Sigmoid colon (tissue), 6 donors: ENCODE measurements at regions not wholly inside any gene's neighbourhood (a gene's known extent, or its start where the extent isn't known, plus 50 kb on each side); places are given as distances from the start of the nearest gene placed in this dataset.

ENCODE experiments used
- DNase-seq: peaks from one replicate; pipeline ENCODE4 v3.0.0-alpha.2; 2019
- H3K27ac ChIP-seq, 4 donors: fragments of 200-600 bp; sonication (generic); one replicate each; pipeline ENCODE4 v1.5.1; 2016 to 2019; ENCODE audit warnings: mild to moderate bottlenecking in 1 of 4
- H3K27me3 ChIP-seq, 3 donors: fragments of 200-600 bp; sonication (generic); one replicate each; pipeline ENCODE4 v1.5.1; 2019; ENCODE audit warnings: mild to moderate bottlenecking in 1 of 3
- H3K36me3 ChIP-seq, 4 donors: fragments of 200-600 bp; sonication (generic); one replicate each; pipeline ENCODE4 v1.5.1; 2016 to 2019
- H3K4me1 ChIP-seq, 4 donors: fragments of 200-600 bp; sonication (generic); one replicate each; pipeline ENCODE4 v1.5.1; 2017 to 2019
- H3K4me3 ChIP-seq, 4 donors: fragments of 200-600 bp; sonication (generic); one replicate each; pipeline ENCODE4 v1.5.1; 2017 to 2019; ENCODE audit warnings: mild to moderate bottlenecking in 2 of 4, moderate library complexity in 1 of 4
- H3K9me3 ChIP-seq, 4 donors: fragments of 200-600 bp in 3 of 4; sonication (generic) in 3 of 4; one replicate each; pipeline versions ENCODE4 v1.5.1 to v1.6.1; 2013 to 2019
- EP300 ChIP-seq, 4 donors: sonication (generic); formaldehyde crosslinking; IDR thresholded peaks; one replicate each; pipeline ENCODE4 v1.6.1; 2017; ENCODE audit warnings: antibody characterized with exemption in 4 of 4
- POLR2A ChIP-seq, 2 donors: fragments of 450-650 bp; IDR thresholded peaks; one replicate each; pipeline ENCODE4 v1.6.1; 2016; ENCODE audit warnings: antibody characterized with exemption in 2 of 2, mild to moderate bottlenecking in 2 of 2, moderate library complexity in 2 of 2
- POLR2AphosphoS5 ChIP-seq, 4 donors: sonication (generic); formaldehyde crosslinking; IDR thresholded peaks; one replicate each; pipeline ENCODE4 v1.6.1; 2017; ENCODE audit warnings: antibody characterized with exemption in 4 of 4
- WGBS, 2 donors: extraction: QIAGEN DNeasy Blood & Tissue Kit; methylation state at CpG; one replicate each; pipeline ENCODE4 v1.1.7; 2013; 5-methylcytosine and 5-hydroxymethylcytosine counted together
- intact Hi-C: fragments of 100-400 bp; cut with DNase I; formaldehyde crosslinking; loops from one replicate; pipeline ENCODE4 v1.15.1; 2023
- TF ChIP-seq, protein P1 (sequence below), 4 experiments: fragments of 450-650 bp in 3 of 4; fragments of 200-600 bp in 1 of 4; IDR thresholded peaks; one replicate each; pipeline ENCODE4 v1.5.1; 2016 to 2019; ENCODE audit warnings: antibody characterized with exemption in 4 of 4, mild to moderate bottlenecking in 3 of 4, moderate library complexity in 2 of 4
- donor health status: healthy with polysubstance abuse.
- donor health status: healthy.

DNA sequence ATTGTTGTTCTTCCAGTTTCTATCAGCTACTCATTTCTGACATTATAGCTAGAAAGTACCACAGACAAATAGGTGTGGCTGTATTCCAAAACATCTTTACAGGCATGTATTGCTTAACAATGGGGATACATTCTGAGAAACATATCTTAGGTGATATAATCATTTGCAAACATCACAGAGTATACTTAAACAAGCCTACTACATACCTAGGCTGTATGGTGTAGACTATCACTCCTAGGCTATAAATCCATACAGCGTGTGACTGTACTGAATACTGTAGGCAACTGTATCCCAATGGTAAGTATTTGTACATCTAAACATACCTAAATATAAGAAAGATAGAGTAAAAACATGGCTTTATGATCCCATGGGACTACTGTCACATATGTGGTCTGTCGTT, 231.8 kb downstream of the ETS1 start:
- Histone ChIP-seq H3K27me3 (no peaks in the 10 kb centered on the region), H3K4me1 (peaks cover 0 to 15% (median 10%) of the 10 kb centered on the region in 4 donors), H3K9me3 (no peaks in the 10 kb centered on the region), H3K36me3 (no peaks in the 10 kb centered on the region), H3K4me3 (no peak overlapping the region), H3K27ac (no peak overlapping the region)
- no peak for TF ChIP-seq POLR2AphosphoS5 (IDR thresholded peaks at IDR 0.05)
- no peak for TF ChIP-seq EP300 (IDR thresholded peaks at IDR 0.05)
- TF ChIP-seq POLR2A (IDR thresholded peaks at IDR 0.05) = no peak
- TF ChIP-seq, protein P1, sequence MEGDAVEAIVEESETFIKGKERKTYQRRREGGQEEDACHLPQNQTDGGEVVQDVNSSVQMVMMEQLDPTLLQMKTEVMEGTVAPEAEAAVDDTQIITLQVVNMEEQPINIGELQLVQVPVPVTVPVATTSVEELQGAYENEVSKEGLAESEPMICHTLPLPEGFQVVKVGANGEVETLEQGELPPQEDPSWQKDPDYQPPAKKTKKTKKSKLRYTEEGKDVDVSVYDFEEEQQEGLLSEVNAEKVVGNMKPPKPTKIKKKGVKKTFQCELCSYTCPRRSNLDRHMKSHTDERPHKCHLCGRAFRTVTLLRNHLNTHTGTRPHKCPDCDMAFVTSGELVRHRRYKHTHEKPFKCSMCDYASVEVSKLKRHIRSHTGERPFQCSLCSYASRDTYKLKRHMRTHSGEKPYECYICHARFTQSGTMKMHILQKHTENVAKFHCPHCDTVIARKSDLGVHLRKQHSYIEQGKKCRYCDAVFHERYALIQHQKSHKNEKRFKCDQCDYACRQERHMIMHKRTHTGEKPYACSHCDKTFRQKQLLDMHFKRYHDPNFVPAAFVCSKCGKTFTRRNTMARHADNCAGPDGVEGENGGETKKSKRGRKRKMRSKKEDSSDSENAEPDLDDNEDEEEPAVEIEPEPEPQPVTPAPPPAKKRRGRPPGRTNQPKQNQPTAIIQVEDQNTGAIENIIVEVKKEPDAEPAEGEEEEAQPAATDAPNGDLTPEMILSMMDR (IDR thresholded peaks at IDR 0.05) = no peak
- intact Hi-C loops = no loop called here
- no peak for DNase-seq
- 74 to 84% methylated on average over 2 of the region's 2 CpGs for WGBS, 2 donors

DNA sequence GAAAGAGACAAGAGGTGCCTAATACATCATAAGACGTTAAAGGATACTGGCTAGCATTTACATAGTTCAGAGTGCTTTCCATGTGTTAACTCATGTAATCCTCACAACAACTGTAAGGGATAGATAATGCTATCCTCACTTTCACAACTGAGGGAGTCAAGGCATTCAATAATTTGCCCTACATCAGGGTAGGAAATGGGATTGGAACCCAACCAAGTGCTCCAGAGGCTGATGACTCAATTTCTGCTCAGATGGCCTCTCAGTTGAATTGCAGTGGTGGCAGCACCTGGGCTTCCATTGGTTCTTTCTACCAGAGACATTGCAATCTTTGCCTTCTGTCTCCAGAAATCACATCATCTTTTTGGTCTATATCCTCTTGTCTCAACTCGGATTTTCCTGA, 232.9 kb downstream of the ETS1 start:
- Histone ChIP-seq H3K36me3 (no peaks in the 10 kb centered on the region), H3K4me1 (peaks cover 0 to 9% (median 6%) of the 10 kb centered on the region in 4 donors), H3K4me3 (no peak overlapping the region), H3K27me3 (no peaks in the 10 kb centered on the region), H3K9me3 (no peaks in the 10 kb centered on the region), H3K27ac (no peak overlapping the region)
- WGBS, 2 donors = 92 to 94% methylated on average over 2 of the region's 2 CpGs
- TF ChIP-seq POLR2A (IDR thresholded peaks at IDR 0.05) = no peak
- no peak for TF ChIP-seq POLR2AphosphoS5 (IDR thresholded peaks at IDR 0.05)
- TF ChIP-seq, protein P1 (IDR thresholded peaks at IDR 0.05) = no peak
- TF ChIP-seq EP300 (IDR thresholded peaks at IDR 0.05) = no peak
- no peak for DNase-seq
- intact Hi-C loops = no loop called here

DNA sequence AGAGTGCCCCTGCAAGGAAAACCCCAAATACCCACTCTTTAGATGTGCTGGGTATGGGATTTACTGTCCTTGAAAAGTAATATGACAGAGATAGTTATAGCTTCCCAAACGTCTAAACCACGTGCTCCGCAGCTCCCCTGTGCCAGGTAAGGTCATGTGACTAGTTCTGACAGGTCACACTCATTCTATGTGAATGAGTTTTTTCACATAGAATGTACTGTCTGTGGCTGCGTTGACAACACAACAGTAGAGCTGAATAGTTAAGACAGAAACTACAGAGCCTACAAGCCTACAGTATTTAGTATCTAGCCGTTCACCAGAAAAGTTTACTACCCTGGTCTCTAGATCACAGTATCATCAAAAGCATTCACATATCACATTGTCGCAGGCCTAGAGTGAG, 236.2 kb downstream of the ETS1 start:
- Histone ChIP-seq H3K36me3 (no peaks in the 10 kb centered on the region), H3K4me3 (no peak overlapping the region), H3K4me1 (no peaks in the 10 kb centered on the region), H3K27ac (no peak overlapping the region), H3K27me3 (no peaks in the 10 kb centered on the region), H3K9me3 (no peaks in the 10 kb centered on the region)
- intact Hi-C loops = no loop called here
- no peak for DNase-seq
- TF ChIP-seq POLR2AphosphoS5 (IDR thresholded peaks at IDR 0.05) (no peak), EP300 (IDR thresholded peaks at IDR 0.05) (no peak), POLR2A (IDR thresholded peaks at IDR 0.05) (no peak)
- TF ChIP-seq, protein P1 (IDR thresholded peaks at IDR 0.05) = no peak
- WGBS, 2 donors = 84 to 88% methylated on average over 6 of the region's 6 CpGs

DNA sequence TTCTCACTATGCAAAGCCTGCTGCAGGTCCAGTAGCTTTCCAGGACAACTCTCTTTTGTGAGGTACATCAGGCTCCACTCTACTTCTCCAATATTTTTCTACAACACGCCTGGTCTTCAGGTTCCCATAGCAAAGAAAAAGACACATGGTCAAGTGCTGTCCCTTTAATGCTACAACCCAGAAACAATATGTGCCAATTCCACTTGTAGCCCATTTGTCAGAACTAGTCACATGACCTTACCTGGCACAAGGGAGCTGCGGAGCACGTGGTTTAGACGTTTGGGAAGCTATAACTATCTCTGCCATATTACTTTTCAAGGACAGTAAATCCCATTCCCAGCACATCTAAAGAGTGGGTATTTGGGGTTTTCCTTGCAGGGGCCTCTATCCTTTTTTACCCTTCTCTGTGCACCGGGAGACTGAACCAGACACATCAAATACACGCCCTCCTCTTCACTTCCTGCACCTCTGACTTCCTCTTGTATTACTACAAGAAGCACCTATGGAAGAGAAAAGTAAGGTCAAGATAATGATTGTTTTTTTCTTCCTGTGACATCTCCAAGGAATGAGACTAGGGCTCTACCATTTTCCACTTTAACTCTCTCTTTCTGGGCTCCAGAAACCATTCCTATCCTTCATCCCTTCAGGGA, 237.6 kb downstream of the ETS1 start:
- 50 to 62% methylated on average over 6 of the region's 6 CpGs for WGBS, 2 donors
- Histone ChIP-seq H3K36me3 (no peaks in the 10 kb centered on the region), H3K27ac (no peak overlapping the region), H3K27me3 (no peaks in the 10 kb centered on the region), H3K4me3 (no peak overlapping the region), H3K9me3 (no peaks in the 10 kb centered on the region), H3K4me1 (no peaks in the 10 kb centered on the region)
- TF ChIP-seq, protein P1 (IDR thresholded peaks at IDR 0.05) = no peak
- no peak for DNase-seq
- intact Hi-C loops = no loop called here

DNA sequence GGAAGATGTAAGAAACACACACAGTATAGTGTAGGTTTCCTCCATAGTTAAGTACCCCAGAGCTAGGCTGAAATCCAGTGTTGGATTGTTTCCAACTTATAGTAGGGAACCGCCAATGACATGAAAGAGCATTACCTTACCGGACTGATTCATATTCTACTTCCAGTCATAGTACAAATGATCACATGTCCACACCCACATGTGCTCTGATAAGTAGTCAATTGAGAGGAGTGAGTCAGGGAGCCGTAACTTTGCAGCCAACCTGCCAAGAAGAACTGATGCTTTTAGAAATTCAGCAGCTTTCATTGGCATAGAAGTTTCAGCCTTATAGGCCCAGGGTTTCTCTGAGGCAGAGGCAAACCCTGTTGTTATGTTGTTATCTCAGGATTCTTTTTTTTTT, 240.6 kb downstream of the ETS1 start:
- H3K27ac ChIP-seq = no peak overlapping the region
- peaks cover 0 to 6% (median 0%) of the 10 kb centered on the region in 4 donors for H3K4me1 ChIP-seq
- no peaks in the 10 kb centered on the region for H3K27me3 ChIP-seq
- 11 to 50% methylated on average over 3 of the region's 3 CpGs for WGBS, 2 donors
- no peak for TF ChIP-seq POLR2A (IDR thresholded peaks at IDR 0.05)
- H3K9me3 ChIP-seq = no peaks in the 10 kb centered on the region
- H3K36me3 ChIP-seq = no peaks in the 10 kb centered on the region
- no peak overlapping the region for H3K4me3 ChIP-seq
- DNase-seq = no peak
- intact Hi-C loops = no loop called here
